IPS-11a (cell line): ENCODE measurements at regions not wholly inside any gene's neighbourhood (a gene's known extent, or its start where the extent isn't known, plus 50 kb on each side); places are given as distances from the start of the nearest gene placed in this dataset.

ENCODE experiments used
- H3K4me3 ChIP-seq: one replicate; pipeline ENCODE4 v1.5.1; 2013; ENCODE audit warnings: low read depth, low read length, control low read depth

DNA sequence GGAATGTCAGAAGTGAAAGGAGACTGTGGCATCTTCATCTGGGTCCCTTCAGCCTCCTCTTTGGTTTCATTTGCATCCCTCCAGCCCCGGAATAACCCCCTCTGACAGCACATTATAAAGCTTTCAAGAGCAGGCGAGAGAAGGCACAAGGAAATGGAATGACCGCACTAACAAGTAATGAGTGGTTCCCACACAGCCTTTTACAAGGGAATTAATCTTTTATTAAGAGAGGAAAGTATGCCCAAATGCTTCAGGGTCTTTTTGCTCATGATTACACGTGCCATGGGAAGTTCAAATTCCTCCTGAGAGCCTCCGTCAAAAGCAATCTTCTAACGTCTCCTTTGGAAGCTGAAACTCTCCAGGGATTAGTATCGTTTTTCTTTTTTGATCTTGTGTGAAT is 347.0 kb downstream of the BTBD3 start:
- H3K4me3 ChIP-seq: no peak overlapping the region

DNA sequence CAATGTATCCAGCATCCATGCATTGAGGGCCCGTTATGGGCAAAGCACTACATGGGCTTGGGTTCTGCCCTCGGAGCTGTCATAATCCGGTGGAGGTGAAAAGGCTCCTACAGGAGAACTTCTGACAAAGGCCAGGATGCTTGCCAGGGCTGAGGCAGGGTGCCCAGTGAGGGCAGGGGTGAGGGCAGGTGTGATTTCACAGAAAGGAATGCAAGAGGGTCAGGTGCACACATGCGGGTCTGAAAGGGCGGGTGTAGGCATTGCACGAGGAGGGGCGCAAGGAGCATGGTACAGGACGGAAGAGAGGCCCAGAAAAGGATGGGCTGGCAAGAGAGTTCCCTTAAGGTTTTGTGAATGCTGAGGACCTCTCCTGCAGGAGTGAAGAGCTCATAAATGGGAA is 348.0 kb downstream of the BTBD3 start:
- no peak overlapping the region for H3K4me3 ChIP-seq

DNA sequence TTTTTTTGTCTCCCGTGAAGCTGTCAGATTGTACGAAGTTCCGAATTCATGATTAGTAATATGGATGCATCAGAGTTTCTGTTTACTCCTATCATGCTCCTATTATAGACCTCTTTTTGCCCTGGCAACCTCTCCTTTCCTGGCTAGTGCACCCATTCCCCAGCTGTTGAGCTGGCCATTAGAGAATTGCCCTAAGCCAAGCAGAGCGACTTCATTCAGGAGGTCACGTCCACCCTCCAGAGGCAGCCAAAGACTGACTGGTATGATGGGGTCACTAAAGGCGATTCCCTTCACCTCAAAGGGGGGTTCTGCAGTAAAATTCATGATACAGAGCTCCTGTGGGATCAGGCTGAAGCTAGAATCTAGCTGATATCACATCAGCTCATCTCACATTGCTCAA is 351.9 kb downstream of the BTBD3 start:
- no peak overlapping the region for H3K4me3 ChIP-seq

DNA sequence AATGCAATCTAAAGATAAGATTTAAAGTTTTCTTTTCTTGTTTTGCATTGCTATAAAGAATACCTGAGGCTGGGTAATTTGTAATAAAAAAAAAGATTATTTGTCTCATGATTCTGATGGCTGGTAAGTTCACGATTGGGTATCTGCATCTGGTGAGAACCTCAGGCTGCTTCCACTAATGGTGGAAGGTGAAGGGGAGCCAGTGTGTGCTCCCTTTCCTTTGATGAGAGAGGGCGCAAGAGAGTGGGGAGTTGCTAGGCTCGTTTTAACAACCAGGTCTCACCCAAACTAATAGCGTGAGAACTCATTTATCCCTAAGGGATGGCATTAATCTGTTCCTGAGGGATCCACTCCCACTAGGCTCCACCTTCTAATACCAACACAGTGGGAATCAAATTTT is 353.2 kb downstream of the BTBD3 start:
- no peak overlapping the region for H3K4me3 ChIP-seq

DNA sequence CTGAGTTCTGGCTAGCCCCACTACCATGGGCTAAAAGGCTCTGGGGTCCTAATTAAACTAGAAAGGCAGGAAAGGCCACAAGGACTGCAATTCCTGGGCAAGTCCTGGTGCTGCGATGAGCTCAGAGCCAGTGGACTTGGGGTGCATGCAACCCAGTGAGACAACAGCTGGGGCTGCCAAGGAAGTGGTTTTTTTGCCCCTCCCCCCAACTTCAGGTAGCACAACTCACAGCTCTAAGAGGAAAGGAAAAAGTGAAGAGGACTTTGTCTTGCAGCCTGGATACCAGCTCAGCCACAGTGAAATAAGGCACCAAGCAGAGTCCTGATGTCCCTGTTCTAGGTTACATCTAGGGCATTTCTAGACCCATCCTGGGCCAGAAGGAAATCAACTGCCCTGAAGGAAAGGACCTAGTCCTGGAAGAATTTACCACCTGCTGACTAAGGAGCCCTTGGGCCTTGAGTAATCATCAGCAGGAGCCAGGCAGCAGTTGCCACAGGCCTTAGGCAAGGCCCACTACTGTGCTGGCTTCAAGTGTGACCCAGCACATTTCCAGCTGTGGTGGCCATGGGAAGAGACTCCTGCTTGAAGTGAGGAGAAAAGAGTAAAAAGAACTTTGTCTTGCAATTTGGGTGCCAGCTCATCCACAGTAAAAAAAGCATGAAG is 358.4 kb downstream of the BTBD3 start:
- H3K4me3 ChIP-seq: no peak overlapping the region

DNA sequence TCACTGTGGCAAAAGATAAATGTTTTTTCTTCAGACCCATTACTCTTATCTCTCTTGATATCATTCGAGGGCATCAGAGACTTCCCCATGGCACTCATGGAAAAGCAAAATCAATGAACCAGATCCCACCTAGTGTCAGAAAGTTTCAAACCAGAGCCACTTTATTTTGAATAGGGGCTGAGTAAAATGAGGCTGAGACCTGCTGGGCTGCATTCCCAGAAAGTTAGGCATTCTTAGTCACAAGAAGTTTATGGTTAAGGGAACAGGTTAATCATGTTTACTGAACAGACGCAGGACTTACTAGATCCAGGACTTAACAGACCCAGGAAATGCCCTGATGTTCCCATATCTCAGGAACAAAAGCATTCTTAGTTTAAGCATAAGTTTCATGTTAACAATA is 369.9 kb downstream of the BTBD3 start:
- H3K4me3 ChIP-seq: no peak overlapping the region

DNA sequence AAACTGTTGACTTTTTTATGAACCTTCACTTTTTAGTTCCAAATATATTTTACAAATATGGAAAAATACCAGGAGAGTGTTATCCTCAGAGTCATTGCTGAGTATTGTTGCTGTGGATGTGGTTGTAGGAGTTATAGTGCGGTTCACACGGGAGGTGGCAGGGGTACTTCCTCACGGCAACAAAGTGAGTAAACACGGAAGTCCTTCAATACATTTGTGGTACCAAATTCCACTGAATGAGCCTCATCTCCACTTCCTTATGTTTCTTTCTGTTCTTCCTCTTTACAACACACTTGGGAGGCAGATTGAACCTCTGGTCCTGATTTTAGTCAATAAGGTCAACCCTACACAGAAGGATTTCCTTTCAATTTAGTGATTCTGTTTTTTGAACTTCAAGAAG is 371.8 kb downstream of the BTBD3 start:
- no peak overlapping the region for H3K4me3 ChIP-seq

DNA sequence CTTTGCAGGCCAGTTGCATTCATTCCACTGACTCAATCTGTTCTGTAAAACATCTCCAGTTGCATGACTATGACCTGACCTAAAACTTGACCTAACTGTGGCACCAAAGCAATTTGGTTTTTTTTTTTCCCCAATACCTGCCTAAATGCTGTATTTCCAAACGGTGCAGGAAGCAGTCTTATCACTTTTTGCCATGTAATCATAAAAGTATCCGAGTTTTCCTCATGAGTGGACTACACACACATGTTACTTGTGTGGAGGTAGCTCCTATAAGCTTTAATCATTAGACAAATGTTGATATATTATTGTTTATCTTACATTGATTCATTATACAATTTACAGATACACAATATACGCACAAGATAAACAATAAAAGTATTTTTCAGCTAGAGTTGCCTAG is 373.7 kb downstream of the BTBD3 start:
- H3K4me3 ChIP-seq: no peak overlapping the region

DNA sequence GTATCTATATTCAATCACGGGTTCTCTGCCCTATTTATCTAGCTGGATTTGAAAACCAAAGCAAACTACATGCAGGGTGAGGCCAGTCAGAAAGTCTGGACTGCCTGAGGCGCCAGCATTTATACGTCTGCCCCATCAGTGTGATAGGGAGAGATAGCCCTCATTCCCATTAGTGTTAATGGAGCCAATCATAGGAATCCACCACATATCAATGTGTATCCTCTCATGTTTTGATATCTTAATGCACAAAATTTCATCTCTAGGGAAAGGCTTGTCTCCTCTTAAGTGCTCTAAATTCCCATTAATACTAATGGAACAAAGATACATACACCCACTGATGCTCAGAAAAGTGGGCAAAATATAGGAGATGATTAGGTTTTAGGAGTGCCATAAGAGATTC is 376.2 kb downstream of the BTBD3 start:
- no peak overlapping the region for H3K4me3 ChIP-seq

DNA sequence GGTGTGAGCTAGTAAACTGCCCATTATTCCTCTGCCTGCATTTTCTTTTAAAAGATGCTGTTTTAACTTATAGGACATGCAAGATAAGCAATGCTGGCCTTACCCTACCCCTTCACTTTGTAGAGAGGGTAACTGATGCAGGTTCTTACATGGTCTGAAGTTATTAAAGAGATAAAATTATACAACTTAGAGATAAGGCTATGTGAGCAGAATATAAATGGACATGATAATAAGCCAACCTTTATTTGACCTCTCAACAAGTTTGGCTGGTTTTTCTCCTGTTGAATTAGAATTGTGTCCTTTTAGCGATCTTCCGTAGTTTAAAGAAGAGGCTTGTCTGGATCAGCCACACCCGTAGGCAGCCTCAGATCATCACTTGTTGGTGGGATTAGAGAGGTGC is 377.0 kb downstream of the BTBD3 start:
- H3K4me3 ChIP-seq: no peak overlapping the region

DNA sequence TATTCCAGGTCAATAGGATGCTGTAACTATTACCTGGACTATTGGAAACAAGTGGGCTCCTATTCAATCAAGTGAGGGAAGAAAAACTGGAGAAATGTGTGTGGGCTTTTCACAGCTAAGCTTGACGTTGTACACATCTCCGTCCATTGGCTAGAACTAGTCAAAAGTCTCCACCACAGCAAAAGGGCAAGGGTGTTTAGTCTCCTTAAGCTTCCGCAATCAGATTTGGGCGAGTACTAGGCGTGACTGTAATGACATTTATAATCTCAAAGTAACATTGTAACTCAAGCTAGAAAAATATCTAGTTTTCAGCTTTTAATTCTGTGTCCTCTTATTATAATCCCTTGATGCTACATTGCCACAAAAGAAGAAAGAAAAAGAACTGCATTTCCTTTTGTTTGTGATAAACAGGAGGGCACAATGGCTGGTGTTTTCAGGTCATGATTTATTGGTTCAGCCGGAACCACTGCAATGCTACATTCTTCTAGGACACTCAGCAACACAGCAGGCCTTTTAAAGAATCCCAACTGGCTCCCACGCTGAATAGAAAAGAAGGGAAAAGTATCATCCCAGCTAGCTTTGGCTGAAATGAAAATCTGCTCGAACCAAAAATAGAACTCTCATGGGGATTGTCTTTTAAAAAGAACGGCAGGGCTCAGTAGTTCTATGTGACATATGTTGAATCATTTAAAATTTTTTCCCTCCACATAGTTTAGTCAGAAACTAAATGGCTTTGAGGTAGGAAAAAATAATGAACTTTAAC is 387.7 kb downstream of the BTBD3 start:
- no peak overlapping the region for H3K4me3 ChIP-seq

DNA sequence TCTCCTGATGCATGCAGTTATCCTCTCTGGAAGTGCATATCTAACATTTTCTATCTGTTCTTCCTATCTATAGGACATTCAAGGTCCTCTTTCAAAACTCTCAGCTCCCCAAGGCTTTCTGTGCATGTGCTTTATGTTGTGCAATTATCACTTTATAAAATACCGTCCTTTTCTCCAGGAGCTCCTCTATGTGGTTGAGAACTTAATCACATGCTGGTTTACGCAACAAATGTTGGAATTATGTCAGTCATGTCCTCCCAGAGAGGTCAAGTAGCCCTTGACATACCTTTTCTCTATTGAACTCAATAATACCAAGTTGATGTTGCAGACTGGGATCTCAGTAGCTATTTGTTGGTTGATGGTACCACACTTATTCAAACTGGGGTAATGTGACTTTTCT is 388.4 kb downstream of the BTBD3 start:
- no peak overlapping the region for H3K4me3 ChIP-seq

DNA sequence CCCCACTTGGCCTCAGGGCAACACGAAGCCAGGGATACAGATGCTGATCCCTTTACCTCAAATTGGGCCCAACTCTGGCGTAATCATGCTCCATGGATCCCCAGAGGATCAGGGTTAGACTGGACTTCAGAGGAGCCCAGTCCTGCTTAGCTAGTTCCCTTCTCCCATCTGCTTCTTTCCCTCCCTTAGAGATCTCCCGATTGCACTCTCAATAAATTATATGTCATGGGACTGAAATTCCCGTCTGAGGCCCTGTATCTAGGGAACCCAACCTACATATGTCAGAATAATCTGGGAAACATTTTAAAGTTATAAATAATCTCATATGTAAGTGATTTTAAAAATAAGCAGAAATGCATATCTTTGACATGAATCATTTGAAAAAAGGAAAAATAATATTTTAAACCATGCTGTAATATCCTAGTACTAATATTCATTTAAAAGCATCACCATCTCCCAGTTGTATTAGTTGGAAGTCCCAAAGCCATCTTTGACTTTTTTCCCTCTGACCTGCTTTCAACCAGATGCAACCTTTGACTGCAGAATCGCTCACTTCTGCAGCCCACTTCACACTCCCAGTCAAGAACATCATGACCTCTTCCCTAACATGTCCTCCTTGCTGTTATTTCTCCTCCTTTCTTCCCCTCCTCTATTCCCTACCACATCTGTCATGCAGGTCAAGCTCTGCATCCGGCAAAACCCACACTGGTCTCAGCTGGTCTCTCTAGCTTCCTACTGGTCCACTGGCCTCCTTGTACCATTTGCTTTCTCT is 393.6 kb downstream of the BTBD3 start:
- no peak overlapping the region for H3K4me3 ChIP-seq

DNA sequence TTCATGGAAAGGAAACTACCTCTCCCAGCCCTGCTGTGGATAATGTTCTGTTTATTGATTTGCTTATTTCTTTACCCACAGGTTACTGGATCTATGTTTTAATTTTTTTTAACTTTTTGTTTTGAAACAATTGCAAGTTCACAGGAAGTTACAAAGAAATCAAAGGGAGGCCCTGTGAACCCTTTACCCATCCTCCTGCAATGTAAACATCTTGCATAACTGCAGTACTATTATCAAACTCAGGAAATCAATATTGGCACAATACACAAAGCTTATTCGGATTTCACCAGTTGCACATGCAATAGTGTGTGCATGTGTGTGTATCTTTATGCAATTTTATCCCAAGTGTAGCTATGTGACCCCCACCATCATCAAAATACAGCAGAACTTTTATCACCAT is 398.0 kb downstream of the BTBD3 start:
- H3K4me3 ChIP-seq: no peak overlapping the region

DNA sequence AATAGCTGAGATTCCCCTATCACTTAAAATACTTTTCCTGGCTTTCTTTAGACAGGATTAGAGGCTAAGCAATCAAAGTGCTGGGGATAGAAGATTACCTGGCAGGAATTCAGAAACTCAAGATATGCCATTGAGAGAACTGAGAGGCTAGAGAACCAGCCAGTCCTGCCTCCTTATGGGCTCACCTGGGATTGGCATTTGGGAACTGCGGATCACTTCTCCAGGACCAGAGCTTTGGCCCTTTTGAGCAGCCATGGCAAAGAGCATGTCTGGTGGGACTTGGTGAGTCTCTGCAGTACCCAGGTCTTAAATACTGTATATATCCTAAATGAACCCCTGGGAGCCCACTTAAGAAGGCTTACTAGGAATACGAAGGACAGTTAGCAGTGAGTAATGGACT is 399.1 kb downstream of the BTBD3 start:
- no peak overlapping the region for H3K4me3 ChIP-seq

DNA sequence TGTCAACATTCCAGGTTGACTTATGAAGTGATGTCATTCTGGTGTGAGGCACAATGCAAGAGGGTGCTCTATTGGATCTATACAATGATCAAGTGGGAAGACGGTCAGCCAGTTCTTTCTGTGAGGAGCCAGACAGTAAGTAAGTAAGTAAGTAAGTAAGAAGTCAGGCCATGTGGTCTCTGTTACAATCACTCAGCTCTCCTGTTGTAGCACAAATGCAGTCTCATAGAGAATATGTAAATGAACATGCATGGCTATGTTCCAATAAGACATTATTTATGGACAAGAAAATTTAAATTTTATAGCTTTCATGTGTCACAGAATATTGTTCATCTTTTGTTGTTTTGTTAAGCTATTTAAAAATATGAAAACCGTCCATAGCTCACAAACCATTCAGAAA is 399.7 kb downstream of the BTBD3 start:
- no peak overlapping the region for H3K4me3 ChIP-seq

DNA sequence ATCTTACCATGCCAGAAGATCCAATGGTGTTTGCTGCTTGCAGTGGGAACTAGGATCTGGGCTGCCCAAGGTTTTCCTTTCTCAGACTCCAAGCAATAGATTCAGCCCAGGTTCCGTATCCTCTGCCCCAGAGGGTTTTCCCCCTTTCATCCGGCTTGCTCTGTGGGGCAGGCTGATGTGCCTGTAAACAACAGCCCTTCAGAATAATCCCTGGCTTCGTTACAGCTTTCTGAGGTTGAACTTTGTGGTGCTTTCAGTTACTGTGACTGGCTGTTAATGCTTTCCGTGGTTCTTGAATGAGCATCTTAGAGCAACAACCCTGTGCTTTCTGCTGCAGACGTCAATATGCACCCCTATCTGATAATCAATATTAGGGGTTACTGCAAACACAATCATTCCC is 400.4 kb downstream of the BTBD3 start:
- no peak overlapping the region for H3K4me3 ChIP-seq

DNA sequence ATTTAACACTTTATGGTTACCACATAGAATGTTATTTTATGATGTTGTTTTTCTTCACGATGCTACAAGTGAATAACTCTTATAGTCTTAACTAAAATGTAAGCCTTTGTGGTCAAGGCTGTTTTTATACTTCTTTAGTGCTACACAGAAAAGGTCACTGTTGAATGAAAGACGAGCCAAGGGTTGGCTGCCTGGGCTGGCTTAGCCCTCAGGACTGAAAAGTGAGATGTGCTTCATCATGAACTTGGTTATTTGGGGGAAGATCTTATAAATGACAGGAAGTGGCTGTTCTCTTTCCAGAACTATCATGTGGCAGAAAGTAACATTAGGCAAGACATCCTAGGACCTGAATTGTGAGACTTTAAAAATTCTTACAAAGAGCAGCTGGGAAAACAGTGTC is 404.0 kb downstream of the BTBD3 start:
- no peak overlapping the region for H3K4me3 ChIP-seq

DNA sequence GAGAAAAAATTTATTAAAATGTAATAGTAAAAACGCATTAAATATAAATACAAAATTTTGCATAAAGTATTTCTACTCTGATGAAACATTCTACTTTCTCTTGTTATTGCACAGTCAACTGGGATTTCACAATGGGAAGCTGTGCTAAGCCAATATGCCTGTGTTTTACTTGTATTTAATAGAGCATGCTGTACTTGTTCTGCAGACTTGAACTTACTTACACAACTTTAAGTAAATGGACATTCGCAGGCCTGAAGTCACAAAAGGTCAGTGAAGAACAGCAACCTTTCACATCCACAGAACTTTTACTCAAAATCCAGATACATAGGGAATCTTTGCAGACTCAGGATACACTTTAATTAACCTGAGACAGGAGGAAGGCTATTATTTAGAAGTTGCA is 409.5 kb downstream of the BTBD3 start:
- H3K4me3 ChIP-seq: no peak overlapping the region

DNA sequence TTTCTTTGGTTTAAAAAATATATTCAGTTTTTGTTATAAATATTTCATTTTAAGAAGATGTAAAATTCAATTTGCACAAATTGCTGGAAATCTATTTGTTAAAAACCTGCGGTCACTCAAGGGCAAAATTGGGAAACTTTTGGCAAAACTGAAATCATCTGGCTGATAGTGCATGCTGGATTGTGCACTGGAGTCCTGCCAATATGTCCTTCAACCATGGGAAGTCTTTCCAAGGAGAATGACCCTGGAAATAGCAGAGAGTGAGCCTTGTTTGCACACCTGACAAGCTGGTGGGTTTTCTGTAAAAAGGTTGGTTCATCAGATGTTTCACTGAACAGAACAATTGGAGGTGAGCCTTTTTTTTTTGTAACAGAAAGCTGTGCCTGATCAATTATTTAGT is 413.5 kb downstream of the BTBD3 start:
- H3K4me3 ChIP-seq: no peak overlapping the region

DNA sequence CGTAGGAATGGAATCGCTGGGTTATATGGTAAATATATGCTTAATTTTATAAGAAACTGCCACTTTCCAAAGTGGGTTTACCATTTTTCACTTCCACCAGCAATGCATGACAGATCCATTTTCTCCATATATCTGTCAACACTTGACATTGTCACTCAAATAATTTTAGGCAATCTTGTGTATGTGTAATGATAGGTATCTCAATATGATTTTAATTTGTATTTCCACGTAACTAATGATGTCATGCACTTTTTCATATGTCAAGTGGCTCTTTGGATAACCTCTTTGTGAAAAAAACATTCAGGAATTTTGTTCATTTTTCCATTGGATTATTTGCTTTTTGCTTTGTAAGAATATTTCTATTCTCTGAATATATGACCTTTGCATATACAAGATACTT is 419.9 kb downstream of the BTBD3 start:
- no peak overlapping the region for H3K4me3 ChIP-seq

DNA sequence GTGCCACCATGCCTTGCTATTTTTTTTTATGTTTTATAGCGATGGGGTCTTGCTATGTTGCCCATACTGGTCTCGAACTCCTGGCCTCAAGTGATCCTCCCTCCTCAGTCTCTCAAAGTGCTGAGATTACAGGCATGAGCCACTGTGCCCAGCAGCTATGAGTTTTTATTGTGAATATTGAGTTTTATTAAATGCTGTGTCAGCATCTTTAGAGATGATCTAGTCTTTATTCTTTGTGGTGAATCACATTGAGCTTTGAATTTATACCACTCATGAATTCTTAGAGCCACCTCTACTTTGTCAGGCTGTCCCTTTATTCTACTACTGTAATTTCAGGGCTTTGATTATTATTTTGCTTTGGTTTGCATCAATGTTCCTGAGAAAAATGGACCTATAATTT is 428.3 kb downstream of the BTBD3 start:
- H3K4me3 ChIP-seq: no peak overlapping the region
